Thyroid gland (tissue), 4 donors: ENCODE measurements at regions not wholly inside any gene's neighbourhood (a gene's known extent, or its start where the extent isn't known, plus 50 kb on each side); places are given as distances from the start of the nearest gene placed in this dataset.

ENCODE experiments used
- DNase-seq, 2 donors: peaks; one replicate each; pipeline ENCODE4 v3.0.0-alpha.2; 2019
- H3K27ac ChIP-seq, 3 donors: fragments of 200-600 bp; sonication (generic); 1 replicate in 2 of 3; 2 replicates in 1 of 3; pipeline ENCODE4 v1.5.1; 2016 to 2019; ENCODE audit warnings: mild to moderate bottlenecking in 1 of 3, moderate library complexity in 1 of 3
- H3K27me3 ChIP-seq: fragments of 200-600 bp; sonication (generic); one replicate; pipeline ENCODE4 v1.5.1; 2019
- H3K36me3 ChIP-seq, 2 donors: fragments of 200-600 bp; sonication (generic); one replicate each; pipeline ENCODE4 v1.5.1; 2016 to 2019
- H3K4me1 ChIP-seq, 2 donors: fragments of 200-600 bp; sonication (generic); one replicate each; pipeline ENCODE4 v1.5.1; 2017 to 2019
- H3K4me3 ChIP-seq, 3 donors: fragments of 200-600 bp; sonication (generic); replicated peaks in 1 of 3; 1 replicate in 2 of 3; 2 replicates in 1 of 3; pipeline ENCODE4 v1.5.1; 2016; ENCODE audit warnings: mild to moderate bottlenecking in 1 of 3
- H3K9me3 ChIP-seq: fragments of 200-600 bp; sonication (generic); one replicate; pipeline ENCODE4 v1.5.1; 2017
- CTCF ChIP-seq, 6 experiments: fragments of 200-600 bp in 3 of 6; fragments of 450-650 bp in 3 of 6; sonication (generic) in 3 of 6; IDR thresholded peaks; one replicate each; pipeline ENCODE4 v1.5.1; 2016 to 2019; ENCODE audit warnings: antibody characterized with exemption in 6 of 6, mild to moderate bottlenecking in 2 of 6, inconsistent platforms in 1 of 6, moderate library complexity in 1 of 6
- POLR2A ChIP-seq, 2 donors: fragments of 450-650 bp; IDR thresholded peaks; one replicate each; pipeline ENCODE4 v1.6.1; 2017; ENCODE audit warnings: antibody characterized with exemption in 2 of 2, mild to moderate bottlenecking in 2 of 2, moderate library complexity in 1 of 2
- WGBS, 2 donors: methylation state at CpG; one replicate each; pipeline ENCODE4 v1.1.5; 2017; 5-methylcytosine and 5-hydroxymethylcytosine counted together
- intact Hi-C: fragments of 100-400 bp; cut with DNase I; formaldehyde crosslinking; loops from one replicate; pipeline ENCODE4 v1.15.1; 2023

- H3K4me1 ChIP-seq, result no peaks in the 10 kb centered on the region
- no peaks in the 10 kb centered on the region for H3K27me3 ChIP-seq
- no peak overlapping the region for H3K27ac ChIP-seq
- no peaks in the 10 kb centered on the region for H3K9me3 ChIP-seq
- intact Hi-C loops, result no loop called here
- TF ChIP-seq CTCF (IDR thresholded peaks at IDR 0.05), result no peak
- TF ChIP-seq POLR2A (IDR thresholded peaks at IDR 0.05), result no peak
- DNase-seq, result no peak
- 68 to 73% methylated on average over 1 of the region's 1 CpG for WGBS, 2 donors
- no peak overlapping the region for H3K4me3 ChIP-seq
- H3K36me3 ChIP-seq, result no peaks in the 10 kb centered on the region
These were observed 171.0 kb upstream of the RPS6KA3 start for GRCh38 chrX:20437683-20438082.

GRCh38 chrX:20435913-20436312 lies 169.2 kb upstream of the RPS6KA3 start:
- H3K27me3 ChIP-seq, result no peaks in the 10 kb centered on the region
- no peak for DNase-seq
- no peak for TF ChIP-seq POLR2A (IDR thresholded peaks at IDR 0.05)
- no peak for TF ChIP-seq CTCF (IDR thresholded peaks at IDR 0.05)
- WGBS, 2 donors, result 81 to 93% methylated on average over 1 of the region's 1 CpG
- H3K4me3 ChIP-seq, result no peak overlapping the region
- intact Hi-C loops, result no loop called here
- H3K9me3 ChIP-seq, result no peaks in the 10 kb centered on the region
- H3K4me1 ChIP-seq, result no peaks in the 10 kb centered on the region
- H3K36me3 ChIP-seq, result no peaks in the 10 kb centered on the region
- no peak overlapping the region for H3K27ac ChIP-seq

- H3K4me3 ChIP-seq, result no peak overlapping the region
- H3K27me3 ChIP-seq, result no peaks in the 10 kb centered on the region
- intact Hi-C loops, result no loop called here
- H3K36me3 ChIP-seq, result no peaks in the 10 kb centered on the region
- no peak overlapping the region for H3K27ac ChIP-seq
- no peaks in the 10 kb centered on the region for H3K9me3 ChIP-seq
- 89 to 92% methylated on average over 2 to 3 of the region's 3 CpGs for WGBS, 2 donors
- TF ChIP-seq POLR2A (IDR thresholded peaks at IDR 0.05), result no peak
- no peak for TF ChIP-seq CTCF (IDR thresholded peaks at IDR 0.05)
- no peaks in the 10 kb centered on the region for H3K4me1 ChIP-seq
- no peak for DNase-seq
These were observed 168.3 kb upstream of the RPS6KA3 start for GRCh38 chrX:20434986-20435385.

- no peak overlapping the region for H3K27ac ChIP-seq
- TF ChIP-seq POLR2A (IDR thresholded peaks at IDR 0.05) (no peak), CTCF (IDR thresholded peaks at IDR 0.05) (no peak)
- H3K4me3 ChIP-seq, result no peak overlapping the region
- intact Hi-C loops, result no loop called here
- no peaks in the 10 kb centered on the region for H3K36me3 ChIP-seq
- H3K27me3 ChIP-seq, result no peaks in the 10 kb centered on the region
- WGBS, 2 donors, result 82 to 89% methylated on average over 1 of the region's 1 CpG
- H3K9me3 ChIP-seq, result no peaks in the 10 kb centered on the region
- H3K4me1 ChIP-seq, result no peaks in the 10 kb centered on the region
- DNase-seq, result no peak
These were observed 166.7 kb upstream of the RPS6KA3 start for GRCh38 chrX:20433388-20433775.

- no peak for DNase-seq
- Histone ChIP-seq H3K9me3 (no peaks in the 10 kb centered on the region), H3K27me3 (no peaks in the 10 kb centered on the region), H3K27ac (no peak overlapping the region), H3K36me3 (no peaks in the 10 kb centered on the region), H3K4me1 (no peaks in the 10 kb centered on the region), H3K4me3 (no peak overlapping the region)
- intact Hi-C loops, result no loop called here
- TF ChIP-seq POLR2A (IDR thresholded peaks at IDR 0.05) (no peak), CTCF (IDR thresholded peaks at IDR 0.05) (no peak)
- 74 to 82% methylated on average over 2 of the region's 2 CpGs for WGBS, 2 donors
These were observed 166.2 kb upstream of the RPS6KA3 start for GRCh38 chrX:20432746-20433387.
